Neuronal stem cell (in vitro differentiated cells): ENCODE measurements at regions not wholly inside any gene's neighbourhood (a gene's known extent, or its start where the extent isn't known, plus 50 kb on each side); places are given as distances from the start of the nearest gene placed in this dataset.

Experiments used
- DNase-seq: peaks from one replicate; pipeline ENCODE4 v3.0.0-alpha.2; 2013; ENCODE audit warnings: low spot score
- H2AFZ ChIP-seq: one replicate; pipeline ENCODE4 v1.6.1; 2013; ENCODE audit warnings: mild to moderate bottlenecking, low read length, inconsistent platforms
- H2AK5ac ChIP-seq: 2 replicates; pipeline ENCODE4 v1.6.1; 2013; ENCODE audit warnings: low read depth, mild to moderate bottlenecking, inconsistent platforms, low read length, moderate library complexity, mixed read lengths
- H2BK120ac ChIP-seq: 2 replicates; pipeline ENCODE4 v1.6.1; 2013; ENCODE audit warnings: low read depth, mild to moderate bottlenecking, inconsistent platforms, low read length, moderate library complexity, mixed read lengths
- H2BK12ac ChIP-seq: one replicate; pipeline ENCODE4 v1.6.1; 2013; ENCODE audit warnings: low read length, inconsistent platforms
- H2BK15ac ChIP-seq: 2 replicates; pipeline ENCODE4 v1.6.1; 2013; ENCODE audit warnings: mild to moderate bottlenecking, low read length, inconsistent platforms, mixed read lengths
- H2BK5ac ChIP-seq: one replicate; pipeline ENCODE4 v1.6.1; 2013; ENCODE audit warnings: inconsistent platforms, mild to moderate bottlenecking, low read length, moderate library complexity
- H3K14ac ChIP-seq: one replicate; pipeline ENCODE4 v1.6.1; 2013; ENCODE audit warnings: low read length, inconsistent platforms
- H3K18ac ChIP-seq: 2 replicates; pipeline ENCODE4 v1.6.1; 2013; ENCODE audit warnings: low read length, inconsistent platforms
- H3K23ac ChIP-seq: 2 replicates; pipeline ENCODE4 v1.6.1; 2013; ENCODE audit warnings: low read depth, mild to moderate bottlenecking, mixed read lengths, low read length, inconsistent platforms; ENCODE audit not compliant: poor library complexity
- H3K27ac ChIP-seq: replicated peaks from 3 replicates; pipeline ENCODE4 v1.5.1; 2013; ENCODE audit warnings: low read length, inconsistent platforms
- H3K27me3 ChIP-seq, 3 experiments: 2 replicates each; pipeline ENCODE4 v1.6.1; 2013; ENCODE audit warnings: low read length in 3 of 3, mild to moderate bottlenecking in 2 of 3, inconsistent platforms in 1 of 3, low read depth in 1 of 3, mixed read lengths in 1 of 3, moderate library complexity in 1 of 3; ENCODE audit not compliant: control insufficient read depth in 3 of 3, insufficient read depth in 3 of 3
- H3K36me3 ChIP-seq, 2 donors: replicated peaks in 1 of 2; 2 replicates each; pipeline ENCODE4 v1.6.1; 2013; ENCODE audit warnings: low read length in 2 of 2; ENCODE audit not compliant: control insufficient read depth in 2 of 2, insufficient read depth in 2 of 2
- H3K4ac ChIP-seq: 2 replicates; pipeline ENCODE4 v1.6.1; 2013; ENCODE audit warnings: inconsistent platforms, mild to moderate bottlenecking, low read length, moderate library complexity
- H3K4me1 ChIP-seq, 2 donors: 1 replicate in 1 of 2; 2 replicates in 1 of 2; pipeline ENCODE4 v1.6.1; 2013; ENCODE audit warnings: low read length in 2 of 2, low read depth in 1 of 2; ENCODE audit not compliant: control insufficient read depth in 2 of 2, insufficient read depth in 1 of 2
- H3K4me2 ChIP-seq: one replicate; pipeline ENCODE4 v1.6.1; 2013; ENCODE audit warnings: mild to moderate bottlenecking, low read length, inconsistent platforms; ENCODE audit not compliant: insufficient read depth, poor library complexity, severe bottlenecking
- H3K4me3 ChIP-seq, 2 donors: 2 replicates each; pipeline ENCODE4 v1.5.1; 2013; ENCODE audit warnings: low read length in 2 of 2, mild to moderate bottlenecking in 2 of 2, inconsistent platforms in 1 of 2, moderate library complexity in 1 of 2
- H3K79me1 ChIP-seq: one replicate; pipeline ENCODE4 v1.6.1; 2013; ENCODE audit warnings: low read depth, mild to moderate bottlenecking, inconsistent platforms, low read length, moderate library complexity
- H3K9ac ChIP-seq: one replicate; pipeline ENCODE4 v1.6.1; 2013; ENCODE audit warnings: mild to moderate bottlenecking, low read depth, low read length, inconsistent platforms; ENCODE audit not compliant: poor library complexity
- H3K9me3 ChIP-seq, 2 donors: replicated peaks in 1 of 2; 2 replicates each; pipeline versions ENCODE3 to v1.6.1; 2013; ENCODE audit warnings: low read length in 2 of 2, mild to moderate bottlenecking in 2 of 2, inconsistent platforms in 1 of 2, low read depth in 1 of 2, mixed read lengths in 1 of 2, moderate library complexity in 1 of 2; ENCODE audit not compliant: control insufficient read depth in 2 of 2, insufficient read depth in 1 of 2
- H4K8ac ChIP-seq: one replicate; pipeline ENCODE4 v1.6.1; 2013; ENCODE audit warnings: low read depth, mild to moderate bottlenecking, inconsistent platforms, low read length, moderate library complexity
- H4K91ac ChIP-seq: one replicate; pipeline ENCODE4 v1.6.1; 2013; ENCODE audit warnings: low read length, low read depth, mild to moderate bottlenecking, inconsistent platforms; ENCODE audit not compliant: poor library complexity
- WGBS, 2 donors: extraction: QIAGEN DNeasy Blood & Tissue Kit; methylation state at CpG; one replicate each; pipeline ENCODE4 v1.1.7; 2013; ENCODE audit warnings: missing lambda C conversion rate in 2 of 2, mixed read lengths in 1 of 2; ENCODE audit not compliant: insufficient read length in 2 of 2, insufficient replicate concordance in 1 of 2; ENCODE audit errors: extremely low coverage in 2 of 2; 5-methylcytosine and 5-hydroxymethylcytosine counted together

DNA sequence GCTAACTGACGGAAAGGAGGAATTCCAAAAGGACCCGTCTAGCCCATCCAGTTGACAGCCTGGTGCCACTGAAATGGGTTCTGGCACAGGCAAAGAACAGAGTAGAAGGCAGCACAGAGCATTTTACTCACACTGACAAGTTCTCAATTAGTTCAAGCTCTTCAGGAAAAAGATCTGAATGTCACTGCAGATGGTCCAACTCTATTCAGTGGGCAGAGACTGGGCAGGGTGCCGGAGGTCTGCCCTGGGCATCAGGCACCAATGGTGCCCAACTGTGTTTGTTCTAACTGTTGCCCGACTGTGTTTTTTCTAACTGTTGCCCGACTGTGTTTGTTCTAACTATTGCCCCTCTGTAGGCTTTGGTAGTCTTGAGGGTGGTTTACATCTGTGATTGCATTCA, 151.8 kb downstream of the SLC24A2 start:
- no peak overlapping the region for H2BK5ac ChIP-seq
- H3K9me3 ChIP-seq = no peaks in the 10 kb centered on the region
- H3K79me1 ChIP-seq = no peaks in the 10 kb centered on the region
- no peaks in the 10 kb centered on the region for H3K27me3 ChIP-seq
- no peak overlapping the region for H2BK120ac ChIP-seq
- no peak overlapping the region for H2AFZ ChIP-seq
- no peak overlapping the region for H3K18ac ChIP-seq
- H3K4me1 ChIP-seq = no peaks in the 10 kb centered on the region
- no peak for DNase-seq
- H2BK15ac ChIP-seq = no peak overlapping the region
- WGBS, 2 donors = no CpG with 5 or more reads among the region's 5 CpGs
- H3K4me2 ChIP-seq = no peak overlapping the region
- no peak overlapping the region for H3K27ac ChIP-seq
- H3K14ac ChIP-seq = no peak overlapping the region
- no peak overlapping the region for H4K91ac ChIP-seq
- H2BK12ac ChIP-seq = no peak overlapping the region
- H2AK5ac ChIP-seq = no peak overlapping the region
- H3K9ac ChIP-seq = no peak overlapping the region
- H3K36me3 ChIP-seq = no peaks in the 10 kb centered on the region
- H4K8ac ChIP-seq = no peak overlapping the region
- H3K4ac ChIP-seq = no peak overlapping the region
- H3K4me3 ChIP-seq = no peak overlapping the region
- H3K23ac ChIP-seq = no peak overlapping the region

DNA sequence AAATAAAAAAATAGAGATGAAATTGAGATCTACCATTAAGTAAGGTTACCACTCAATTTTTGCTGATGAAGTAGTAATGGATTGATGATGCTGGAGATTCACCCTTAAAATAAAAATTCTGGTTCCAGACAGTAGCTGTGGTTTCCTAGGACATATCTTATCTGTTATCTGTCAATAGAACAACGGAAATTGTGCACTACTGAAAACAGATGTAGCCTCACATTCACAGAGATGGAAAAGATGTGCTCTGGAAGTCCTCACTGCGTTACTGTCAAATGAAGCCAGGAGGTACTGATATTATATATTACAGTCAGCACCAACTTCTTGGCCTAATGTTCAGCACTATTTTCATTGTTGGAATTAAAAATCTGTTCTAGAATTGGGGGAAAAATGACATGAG, 154.0 kb downstream of the SLC24A2 start:
- Histone ChIP-seq H2BK120ac (no peak overlapping the region), H3K79me1 (no peaks in the 10 kb centered on the region), H3K36me3 (no peaks in the 10 kb centered on the region), H3K4me3 (no peak overlapping the region), H3K27ac (no peak overlapping the region), H2BK15ac (no peak overlapping the region), H2AK5ac (no peak overlapping the region), H4K91ac (no peak overlapping the region), H2AFZ (no peak overlapping the region), H3K18ac (no peak overlapping the region), H3K23ac (no peak overlapping the region), H2BK12ac (no peak overlapping the region), H3K9me3 (no peaks in the 10 kb centered on the region), H3K4me1 (no peaks in the 10 kb centered on the region), H2BK5ac (no peak overlapping the region), H3K27me3 (no peaks in the 10 kb centered on the region), H3K14ac (no peak overlapping the region), H3K4me2 (no peak overlapping the region), H4K8ac (no peak overlapping the region), H3K4ac (no peak overlapping the region), H3K9ac (no peak overlapping the region)
- DNase-seq = no peak
- no CpG with 5 or more reads among the region's 2 CpGs for WGBS, 2 donors

DNA sequence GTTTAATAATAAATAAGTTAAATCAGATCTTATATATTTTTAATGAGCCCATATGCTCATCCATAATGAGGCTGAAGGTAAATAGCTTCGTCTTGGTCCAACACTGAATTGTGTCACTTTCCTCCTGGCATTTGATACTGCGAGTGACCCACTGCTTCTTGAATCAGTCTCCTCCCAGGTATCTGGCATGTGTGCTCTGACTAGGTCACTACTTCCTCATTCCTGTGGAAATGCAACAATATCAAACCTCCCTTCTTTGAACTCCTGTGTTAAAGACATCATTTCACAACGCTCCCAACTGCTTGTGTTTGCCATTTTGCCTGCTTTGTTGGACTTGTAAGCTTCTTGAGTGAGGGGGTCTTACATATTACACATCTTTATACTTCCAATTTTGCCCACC, 157.7 kb downstream of the SLC24A2 start:
- H3K27me3 ChIP-seq = no peaks in the 10 kb centered on the region
- H3K4me2 ChIP-seq = no peak overlapping the region
- H4K91ac ChIP-seq = no peak overlapping the region
- WGBS, 2 donors = no CpG with 5 or more reads among the region's 3 CpGs
- no peak overlapping the region for H3K27ac ChIP-seq
- H3K4me3 ChIP-seq = no peak overlapping the region
- no peak for DNase-seq
- H2BK120ac ChIP-seq = no peak overlapping the region
- no peak overlapping the region for H2AK5ac ChIP-seq
- no peaks in the 10 kb centered on the region for H3K79me1 ChIP-seq
- no peak overlapping the region for H2BK15ac ChIP-seq
- H3K4ac ChIP-seq = no peak overlapping the region
- no peaks in the 10 kb centered on the region for H3K9me3 ChIP-seq
- no peak overlapping the region for H2BK5ac ChIP-seq
- no peaks in the 10 kb centered on the region for H3K4me1 ChIP-seq
- no peak overlapping the region for H2BK12ac ChIP-seq
- no peaks in the 10 kb centered on the region for H3K36me3 ChIP-seq
- no peak overlapping the region for H4K8ac ChIP-seq
- no peak overlapping the region for H3K23ac ChIP-seq
- H3K14ac ChIP-seq = no peak overlapping the region
- no peak overlapping the region for H3K18ac ChIP-seq
- H3K9ac ChIP-seq = no peak overlapping the region
- no peak overlapping the region for H2AFZ ChIP-seq

DNA sequence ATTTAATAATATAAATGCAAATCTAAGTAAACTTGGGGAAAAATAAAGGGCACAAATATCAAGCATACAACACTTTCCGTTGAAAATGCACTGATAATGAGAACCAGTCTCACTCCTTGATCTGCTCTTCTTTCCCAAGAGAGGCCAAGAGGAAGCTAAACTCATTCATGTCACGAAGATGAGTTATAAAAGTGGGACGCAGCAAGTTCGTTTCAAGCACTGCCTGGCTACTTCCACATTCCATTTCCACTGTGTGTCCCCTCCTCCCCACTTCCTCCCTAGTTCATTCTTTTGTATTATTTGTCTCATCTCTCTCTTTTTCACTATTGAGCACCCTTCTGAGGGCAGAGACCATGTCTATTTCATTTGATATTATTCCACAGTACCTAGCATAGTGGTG, 158.1 kb downstream of the SLC24A2 start:
- Histone ChIP-seq H3K4ac (no peak overlapping the region), H3K4me3 (no peak overlapping the region), H3K79me1 (no peaks in the 10 kb centered on the region), H2BK12ac (no peak overlapping the region), H3K9ac (no peak overlapping the region), H3K4me1 (no peaks in the 10 kb centered on the region), H2AFZ (no peak overlapping the region), H2BK15ac (no peak overlapping the region), H3K18ac (no peak overlapping the region), H3K27ac (no peak overlapping the region), H3K23ac (no peak overlapping the region), H3K4me2 (no peak overlapping the region), H3K9me3 (no peaks in the 10 kb centered on the region), H4K8ac (no peak overlapping the region), H3K14ac (no peak overlapping the region), H2BK120ac (no peak overlapping the region), H2BK5ac (no peak overlapping the region), H4K91ac (no peak overlapping the region), H2AK5ac (no peak overlapping the region), H3K36me3 (no peaks in the 10 kb centered on the region), H3K27me3 (no peaks in the 10 kb centered on the region)
- WGBS, 2 donors = no CpG with 5 or more reads among the region's 4 CpGs
- DNase-seq = no peak
